GM04504 (cell line): ENCODE measurements at regions not wholly inside any gene's neighbourhood (a gene's known extent, or its start where the extent isn't known, plus 50 kb on each side); places are given as distances from the start of the nearest gene placed in this dataset.
A peak's percentile ranks its signal among the peaks of the same experiment; 100 is the strongest.
"Not testable (repeated sequence)": the region's sequence is repeated elsewhere in the genome, so short reads cannot be mapped to it uniquely, and the experiment has no call there.

ENCODE experiments used
- DNase-seq: peaks from one replicate; pipeline ENCODE4 v3.0.0-alpha.2; 2012; ENCODE audit warnings: low read depth

- DNase-seq, result no peak
Observed at GRCh38 chr1:184183919-184184318, 132.4 kb downstream of the TSEN15 start.

- not testable (repeated sequence) for DNase-seq
Observed at GRCh38 chr1:184184614-184185013, 133.1 kb downstream of the TSEN15 start.

- no peak for DNase-seq
Observed at GRCh38 chr1:184185347-184185746, 133.8 kb downstream of the TSEN15 start.

GRCh38 chr1:184186167-184186566 lies 134.6 kb downstream of the TSEN15 start:
- no peak for DNase-seq

GRCh38 chr1:184187097-184187496 lies 135.6 kb downstream of the TSEN15 start:
- DNase-seq, result no peak

GRCh38 chr1:184188037-184188436 lies 136.5 kb downstream of the TSEN15 start:
- peak; percentile 51 for DNase-seq

- DNase-seq, result no peak
Observed at GRCh38 chr1:184189361-184189760, 137.8 kb downstream of the TSEN15 start.

- no peak for DNase-seq
Observed at GRCh38 chr1:184190616-184191015, 139.1 kb downstream of the TSEN15 start.

GRCh38 chr1:184191181-184191621 lies 139.7 kb downstream of the TSEN15 start:
- DNase-seq, result peak; percentile 88

- no peak for DNase-seq
Observed at GRCh38 chr1:184192796-184193195, 141.3 kb downstream of the TSEN15 start.

GRCh38 chr1:184193451-184193850 lies 141.9 kb downstream of the TSEN15 start:
- no peak for DNase-seq

GRCh38 chr1:184194236-184194635 lies 142.7 kb downstream of the TSEN15 start:
- no peak for DNase-seq

GRCh38 chr1:184195722-184196121 lies 144.2 kb downstream of the TSEN15 start:
- not testable (repeated sequence) for DNase-seq

- no peak for DNase-seq
Observed at GRCh38 chr1:184197831-184198230, 146.3 kb downstream of the TSEN15 start.

GRCh38 chr1:184199036-184199435 lies 147.5 kb downstream of the TSEN15 start:
- no peak for DNase-seq

- DNase-seq, result no peak
Observed at GRCh38 chr1:184199438-184200085, 148.0 kb downstream of the TSEN15 start.

- DNase-seq, result no peak
Observed at GRCh38 chr1:184208622-184209021, 157.1 kb downstream of the TSEN15 start.

GRCh38 chr1:184210031-184210430 lies 158.5 kb downstream of the TSEN15 start:
- peak; percentile 91 for DNase-seq

GRCh38 chr1:184210862-184211261 lies 159.3 kb downstream of the TSEN15 start:
- DNase-seq, result no peak

- peak; percentile 72 for DNase-seq
Observed at GRCh38 chr1:184212649-184213314, 161.3 kb downstream of the TSEN15 start.

GRCh38 chr1:184214128-184214527 lies 162.6 kb downstream of the TSEN15 start:
- no peak for DNase-seq

GRCh38 chr1:184215274-184215925 lies 163.9 kb downstream of the TSEN15 start:
- DNase-seq, result no peak

- DNase-seq, result no peak
Observed at GRCh38 chr1:184218458-184219075, 167.0 kb downstream of the TSEN15 start.
